Liver (tissue), 8 donors: ENCODE measurements at regions not wholly inside any gene's neighbourhood (a gene's known extent, or its start where the extent isn't known, plus 50 kb on each side); places are given as distances from the start of the nearest gene placed in this dataset.

Experiments
- DNase-seq: peaks from one replicate; pipeline ENCODE4 v3.0.0-alpha.2; 2017; ENCODE audit warnings: low spot score
- H3K27ac ChIP-seq, 2 donors: one replicate each; pipeline ENCODE4 v1.7.0; 2013; ENCODE audit warnings: inconsistent platforms in 2 of 2, low read length in 2 of 2, control low read depth in 1 of 2, low read depth in 1 of 2, mild to moderate bottlenecking in 1 of 2
- H3K27me3 ChIP-seq, 4 donors: one replicate each; pipeline versions ENCODE4 v1.6.1 to v1.7.0; 2013; ENCODE audit warnings: low read length in 3 of 4, inconsistent platforms in 1 of 4, mild to moderate bottlenecking in 1 of 4, moderate library complexity in 1 of 4; ENCODE audit not compliant: control insufficient read depth in 4 of 4, insufficient read depth in 4 of 4
- H3K36me3 ChIP-seq, 4 donors: one replicate each; pipeline versions ENCODE4 v1.6.1 to v1.7.0; 2013; ENCODE audit warnings: low read length in 3 of 4, mild to moderate bottlenecking in 3 of 4, low read depth in 1 of 4, moderate library complexity in 1 of 4; ENCODE audit not compliant: control insufficient read depth in 4 of 4, insufficient read depth in 3 of 4
- H3K4me1 ChIP-seq, 4 donors: one replicate each; pipeline versions ENCODE4 v1.6.1 to v1.7.0; 2013; ENCODE audit warnings: low read length in 3 of 4, mild to moderate bottlenecking in 3 of 4, moderate library complexity in 1 of 4; ENCODE audit not compliant: control insufficient read depth in 4 of 4, insufficient read depth in 4 of 4
- H3K4me3 ChIP-seq, 3 donors: one replicate each; pipeline versions ENCODE4 v1.6.1 to v1.7.0; 2013; ENCODE audit warnings: low read length in 3 of 3, control low read depth in 1 of 3, low read depth in 1 of 3, mild to moderate bottlenecking in 1 of 3
- H3K9ac ChIP-seq, 2 donors: one replicate each; pipeline ENCODE4 v1.7.0; 2013; ENCODE audit warnings: low read length in 2 of 2, mild to moderate bottlenecking in 2 of 2, moderate library complexity in 2 of 2, control low read depth in 1 of 2, low read depth in 1 of 2
- H3K9me3 ChIP-seq, 4 donors: one replicate each; pipeline versions ENCODE4 v1.6.1 to v1.7.0; 2013; ENCODE audit warnings: low read length in 3 of 4; ENCODE audit not compliant: control insufficient read depth in 4 of 4
- ATF3 ChIP-seq: IDR thresholded peaks from 2 replicates; pipeline ENCODE4 v1.6.1; 2016; ENCODE audit warnings: antibody characterized with exemption
- EGR1 ChIP-seq, 2 donors: IDR thresholded peaks; 2 replicates each; pipeline ENCODE4 v1.6.1; 2016 to 2018; ENCODE audit warnings: antibody characterized with exemption in 2 of 2, low read depth in 2 of 2
- FOXA1 ChIP-seq: IDR thresholded peaks from 2 replicates; pipeline ENCODE4 v1.6.1; 2016; ENCODE audit warnings: antibody characterized with exemption
- FOXA2 ChIP-seq: IDR thresholded peaks from 2 replicates; pipeline ENCODE4 v1.6.1; 2016; ENCODE audit warnings: antibody characterized with exemption
- GABPA ChIP-seq, 2 donors: IDR thresholded peaks in 1 of 2; conservative IDR thresholded peaks in 1 of 2; 2 replicates each; pipeline ENCODE4 v1.6.1; 2016; ENCODE audit warnings: antibody characterized with exemption in 2 of 2, mild to moderate bottlenecking in 1 of 2, moderate library complexity in 1 of 2
- HNF4A ChIP-seq, 2 donors: conservative IDR thresholded peaks; 2 replicates each; pipeline ENCODE4 v1.6.1; 2016; ENCODE audit warnings: antibody characterized with exemption in 2 of 2, mild to moderate bottlenecking in 2 of 2
- HNF4G ChIP-seq: IDR thresholded peaks from 2 replicates; pipeline ENCODE4 v1.6.1; 2016; ENCODE audit warnings: antibody characterized with exemption
- JUND ChIP-seq, 2 donors: IDR thresholded peaks; 2 replicates each; pipeline ENCODE4 v1.6.1; 2016; ENCODE audit warnings: antibody characterized with exemption in 2 of 2
- MAX ChIP-seq: IDR thresholded peaks from 2 replicates; pipeline ENCODE4 v1.6.1; 2016; ENCODE audit warnings: antibody characterized with exemption
- NR2F2 ChIP-seq: IDR thresholded peaks from 2 replicates; pipeline ENCODE4 v1.6.1; 2016; ENCODE audit warnings: antibody characterized with exemption
- RAD21 ChIP-seq, 2 donors: IDR thresholded peaks; 2 replicates each; pipeline ENCODE4 v1.6.1; 2016; ENCODE audit warnings: antibody characterized with exemption in 2 of 2, mild to moderate bottlenecking in 2 of 2
- RXRA ChIP-seq, 2 donors: IDR thresholded peaks; 2 replicates each; pipeline ENCODE4 v1.6.1; 2017 to 2018; ENCODE audit warnings: antibody characterized with exemption in 2 of 2, mild to moderate bottlenecking in 1 of 2
- SP1 ChIP-seq: IDR thresholded peaks from 2 replicates; pipeline ENCODE4 v1.6.1; 2018; ENCODE audit warnings: antibody characterized with exemption, mild to moderate bottlenecking
- TAF1 ChIP-seq: conservative IDR thresholded peaks from 2 replicates; pipeline ENCODE4 v1.6.1; 2016; ENCODE audit warnings: antibody characterized with exemption, mild to moderate bottlenecking
- YY1 ChIP-seq: IDR thresholded peaks from 2 replicates; pipeline ENCODE4 v1.6.1; 2016; ENCODE audit warnings: antibody characterized with exemption, mild to moderate bottlenecking
- WGBS: extraction: QIAGEN DNeasy Blood & Tissue Kit; methylation state at CpG from one replicate; pipeline ENCODE4 v1.1.7; 2013; 5-methylcytosine and 5-hydroxymethylcytosine counted together
- TF ChIP-seq, protein P1 (sequence below): IDR thresholded peaks from 2 replicates; pipeline ENCODE4 v1.6.1; 2016; ENCODE audit warnings: antibody characterized with exemption, mild to moderate bottlenecking
- TF ChIP-seq, protein P2 (sequence below): fragments of 150-350 bp; IDR thresholded peaks from 2 replicates; pipeline ENCODE4 v1.5.1; 2017; ENCODE audit warnings: improper control_type of control experiment, low read depth, low read length; ENCODE audit not compliant: missing input control
- donor health status: healthy.
- donor health status: healthy.
- donor health status: healthy.
- donor health status: healthy.
- donor health status: healthy.

DNA sequence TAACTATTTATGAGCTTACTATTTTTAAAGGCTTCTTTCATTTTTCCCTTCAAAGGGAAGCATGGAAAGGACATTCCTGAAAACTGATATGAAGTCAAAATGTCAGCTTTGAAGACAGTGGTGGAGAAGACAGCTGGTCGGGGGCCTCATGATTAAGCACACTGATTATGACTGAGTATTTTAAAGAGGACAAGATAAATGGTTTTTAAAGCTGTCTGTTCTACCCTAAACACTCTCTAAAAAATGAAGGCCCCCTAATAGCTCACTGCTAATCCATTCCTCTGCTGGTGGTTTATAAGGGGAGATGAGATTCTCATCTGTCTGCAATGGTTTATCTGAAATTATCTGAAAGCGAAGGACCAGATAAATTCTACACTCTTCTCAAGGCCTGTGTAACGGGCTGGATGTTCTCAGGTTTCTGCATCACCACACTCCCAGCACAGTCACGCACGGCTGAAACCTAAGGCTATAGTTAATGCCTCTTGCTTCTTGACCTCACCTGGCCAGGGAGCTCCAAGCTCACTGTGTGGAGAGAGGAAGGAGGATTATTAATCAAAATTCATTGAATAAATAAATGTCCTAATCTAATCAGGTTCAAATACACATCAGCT, 86.9 kb upstream of the DOCK9 start:
- Histone ChIP-seq H3K27me3 (no peaks in the 10 kb centered on the region), H3K36me3 (no peaks in the 10 kb centered on the region), H3K4me1 (peaks cover 0 to 9% (median 4%) of the 10 kb centered on the region in 4 donors), H3K27ac (no peak overlapping the region), H3K4me3 (no peak overlapping the region), H3K9ac (no peak overlapping the region), H3K9me3 (no peaks in the 10 kb centered on the region)
- TF ChIP-seq HNF4G: no peak
- TF ChIP-seq YY1: no peak
- no peak for TF ChIP-seq FOXA2
- no peak for TF ChIP-seq GABPA (IDR thresholded peaks at IDR 0.05 in 1 of 2, conservative IDR thresholded peaks at IDR 0.05 in 1 of 2)
- TF ChIP-seq SP1: no peak
- TF ChIP-seq NR2F2: no peak
- TF ChIP-seq TAF1: no peak
- DNase-seq: no peak
- WGBS: 95% methylated on average over 5 of the region's 5 CpGs

GRCh38 chr13:99065235-99066015, 87.6 kb upstream of the DOCK9 start:
- H3K4me1 ChIP-seq: peaks cover 0 to 9% (median 4%) of the 10 kb centered on the region in 4 donors
- H3K36me3 ChIP-seq: no peaks in the 10 kb centered on the region
- TF ChIP-seq RAD21 (IDR thresholded peaks at IDR 0.05) (no peak), JUND (IDR thresholded peaks at IDR 0.05) (no peak), TAF1 (no peak), FOXA1 (no peak), NR2F2 (no peak), GABPA (IDR thresholded peaks at IDR 0.05 in 1 of 2, conservative IDR thresholded peaks at IDR 0.05 in 1 of 2) (no peak), EGR1 (IDR thresholded peaks at IDR 0.05; ENCODE audit: low read depth in 2 of 2) (no peak), FOXA2 (no peak), MAX (no peak), RXRA (IDR thresholded peaks at IDR 0.05) (no peak), ATF3 (no peak), HNF4A (conservative IDR thresholded peaks at IDR 0.05) (no peak), HNF4G (no peak)
- TF ChIP-seq, protein P1, sequence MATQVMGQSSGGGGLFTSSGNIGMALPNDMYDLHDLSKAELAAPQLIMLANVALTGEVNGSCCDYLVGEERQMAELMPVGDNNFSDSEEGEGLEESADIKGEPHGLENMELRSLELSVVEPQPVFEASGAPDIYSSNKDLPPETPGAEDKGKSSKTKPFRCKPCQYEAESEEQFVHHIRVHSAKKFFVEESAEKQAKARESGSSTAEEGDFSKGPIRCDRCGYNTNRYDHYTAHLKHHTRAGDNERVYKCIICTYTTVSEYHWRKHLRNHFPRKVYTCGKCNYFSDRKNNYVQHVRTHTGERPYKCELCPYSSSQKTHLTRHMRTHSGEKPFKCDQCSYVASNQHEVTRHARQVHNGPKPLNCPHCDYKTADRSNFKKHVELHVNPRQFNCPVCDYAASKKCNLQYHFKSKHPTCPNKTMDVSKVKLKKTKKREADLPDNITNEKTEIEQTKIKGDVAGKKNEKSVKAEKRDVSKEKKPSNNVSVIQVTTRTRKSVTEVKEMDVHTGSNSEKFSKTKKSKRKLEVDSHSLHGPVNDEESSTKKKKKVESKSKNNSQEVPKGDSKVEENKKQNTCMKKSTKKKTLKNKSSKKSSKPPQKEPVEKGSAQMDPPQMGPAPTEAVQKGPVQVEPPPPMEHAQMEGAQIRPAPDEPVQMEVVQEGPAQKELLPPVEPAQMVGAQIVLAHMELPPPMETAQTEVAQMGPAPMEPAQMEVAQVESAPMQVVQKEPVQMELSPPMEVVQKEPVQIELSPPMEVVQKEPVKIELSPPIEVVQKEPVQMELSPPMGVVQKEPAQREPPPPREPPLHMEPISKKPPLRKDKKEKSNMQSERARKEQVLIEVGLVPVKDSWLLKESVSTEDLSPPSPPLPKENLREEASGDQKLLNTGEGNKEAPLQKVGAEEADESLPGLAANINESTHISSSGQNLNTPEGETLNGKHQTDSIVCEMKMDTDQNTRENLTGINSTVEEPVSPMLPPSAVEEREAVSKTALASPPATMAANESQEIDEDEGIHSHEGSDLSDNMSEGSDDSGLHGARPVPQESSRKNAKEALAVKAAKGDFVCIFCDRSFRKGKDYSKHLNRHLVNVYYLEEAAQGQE: no peak
- TF ChIP-seq, protein P2, sequence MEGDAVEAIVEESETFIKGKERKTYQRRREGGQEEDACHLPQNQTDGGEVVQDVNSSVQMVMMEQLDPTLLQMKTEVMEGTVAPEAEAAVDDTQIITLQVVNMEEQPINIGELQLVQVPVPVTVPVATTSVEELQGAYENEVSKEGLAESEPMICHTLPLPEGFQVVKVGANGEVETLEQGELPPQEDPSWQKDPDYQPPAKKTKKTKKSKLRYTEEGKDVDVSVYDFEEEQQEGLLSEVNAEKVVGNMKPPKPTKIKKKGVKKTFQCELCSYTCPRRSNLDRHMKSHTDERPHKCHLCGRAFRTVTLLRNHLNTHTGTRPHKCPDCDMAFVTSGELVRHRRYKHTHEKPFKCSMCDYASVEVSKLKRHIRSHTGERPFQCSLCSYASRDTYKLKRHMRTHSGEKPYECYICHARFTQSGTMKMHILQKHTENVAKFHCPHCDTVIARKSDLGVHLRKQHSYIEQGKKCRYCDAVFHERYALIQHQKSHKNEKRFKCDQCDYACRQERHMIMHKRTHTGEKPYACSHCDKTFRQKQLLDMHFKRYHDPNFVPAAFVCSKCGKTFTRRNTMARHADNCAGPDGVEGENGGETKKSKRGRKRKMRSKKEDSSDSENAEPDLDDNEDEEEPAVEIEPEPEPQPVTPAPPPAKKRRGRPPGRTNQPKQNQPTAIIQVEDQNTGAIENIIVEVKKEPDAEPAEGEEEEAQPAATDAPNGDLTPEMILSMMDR: no peak
- DNase-seq: no peak
- WGBS: 92% methylated on average over 7 of the region's 7 CpGs
- H3K9ac ChIP-seq: no peak overlapping the region
- no peaks in the 10 kb centered on the region for H3K27me3 ChIP-seq
- H3K4me3 ChIP-seq: no peak overlapping the region
- H3K27ac ChIP-seq: no peak overlapping the region
- no peaks in the 10 kb centered on the region for H3K9me3 ChIP-seq
